Ovary (tissue), 3 donors: ENCODE measurements at regions not wholly inside any gene's neighbourhood (a gene's known extent, or its start where the extent isn't known, plus 50 kb on each side); places are given as distances from the start of the nearest gene placed in this dataset.

Source experiments
- CTCF ChIP-seq, 3 donors: fragments of 450-650 bp in 2 of 3; fragments of 200-600 bp in 1 of 3; IDR thresholded peaks; one replicate each; pipeline versions ENCODE4 v1.5.1 to v1.8.0; 2016 to 2022; ENCODE audit warnings: antibody characterized with exemption in 3 of 3, mild to moderate bottlenecking in 1 of 3
- EP300 ChIP-seq: sonication (generic); formaldehyde crosslinking; IDR thresholded peaks from one replicate; pipeline ENCODE4 v1.6.1; 2017; ENCODE audit warnings: antibody characterized with exemption
- POLR2A ChIP-seq: fragments of 450-650 bp; IDR thresholded peaks from one replicate; pipeline ENCODE4 v1.6.1; 2017; ENCODE audit warnings: antibody characterized with exemption, mild to moderate bottlenecking, moderate library complexity
- donor health status: DM: no; HTN: no; CAD: no.

- TF ChIP-seq CTCF (IDR thresholded peaks at IDR 0.05) (no peak), EP300 (no peak), POLR2A (no peak)
These were observed 559.8 kb downstream of the MAT2B start for GRCh38 chr5:164065266-164065665.
